NCI-H2227 treated with DMSO at 0.1 percent for 48 hours (cell line): ENCODE measurements at regions not wholly inside any gene's neighbourhood (a gene's known extent, or its start where the extent isn't known, plus 50 kb on each side); places are given as distances from the start of the nearest gene placed in this dataset.

Experiments
- DNase-seq: peaks from one replicate; lab custom pipeline; 2025; lab: John Stamatoyannopoulos, UW

GRCh38 chr12:42855362-42855950 is 265.9 kb upstream of the PRICKLE1 start:
- no peak for DNase-seq

- no peak for DNase-seq
Measured at GRCh38 chr12:42854826-42855225, 265.3 kb upstream of the PRICKLE1 start.

GRCh38 chr12:42854208-42854607 is 264.7 kb upstream of the PRICKLE1 start:
- no peak for DNase-seq

GRCh38 chr12:42853370-42854140 is 264.0 kb upstream of the PRICKLE1 start:
- DNase-seq: no peak

- DNase-seq: no peak
Measured at GRCh38 chr12:42846782-42847181, 257.2 kb upstream of the PRICKLE1 start.

GRCh38 chr12:42834062-42834461 is 244.5 kb upstream of the PRICKLE1 start:
- no peak for DNase-seq

GRCh38 chr12:42828836-42829235 is 239.3 kb upstream of the PRICKLE1 start:
- DNase-seq: no peak

GRCh38 chr12:42824327-42824726 is 234.8 kb upstream of the PRICKLE1 start:
- DNase-seq: no peak

- no peak for DNase-seq
Measured at GRCh38 chr12:42823679-42824078, 234.1 kb upstream of the PRICKLE1 start.

GRCh38 chr12:42819846-42820245 is 230.3 kb upstream of the PRICKLE1 start:
- no peak for DNase-seq

- no peak for DNase-seq
Measured at GRCh38 chr12:42815068-42815467, 225.5 kb upstream of the PRICKLE1 start.

- no peak for DNase-seq
Measured at GRCh38 chr12:42812871-42813270, 223.3 kb upstream of the PRICKLE1 start.

- DNase-seq: no peak
Measured at GRCh38 chr12:42812086-42812485, 222.5 kb upstream of the PRICKLE1 start.

- DNase-seq: no peak
Measured at GRCh38 chr12:42810006-42810405, 220.5 kb upstream of the PRICKLE1 start.

GRCh38 chr12:42809226-42809625 is 219.7 kb upstream of the PRICKLE1 start:
- DNase-seq: no peak

- DNase-seq: no peak
Measured at GRCh38 chr12:42807766-42808165, 218.2 kb upstream of the PRICKLE1 start.

GRCh38 chr12:42807251-42807650 is 217.7 kb upstream of the PRICKLE1 start:
- DNase-seq: no peak

GRCh38 chr12:42804928-42805327 is 215.4 kb upstream of the PRICKLE1 start:
- no peak for DNase-seq

GRCh38 chr12:42802785-42803189 is 213.2 kb upstream of the PRICKLE1 start:
- DNase-seq: no peak

- DNase-seq: no peak
Measured at GRCh38 chr12:42801271-42801670, 211.7 kb upstream of the PRICKLE1 start.

- no peak for DNase-seq
Measured at GRCh38 chr12:42799966-42800365, 210.4 kb upstream of the PRICKLE1 start.

GRCh38 chr12:42798811-42799438 is 209.4 kb upstream of the PRICKLE1 start:
- no peak for DNase-seq

- no peak for DNase-seq
Measured at GRCh38 chr12:42794806-42795205, 205.3 kb upstream of the PRICKLE1 start.
